ENCODE measurements at regions not wholly inside any gene's neighbourhood (a gene's known extent, or its start where the extent isn't known, plus 50 kb on each side); places are given as distances from the start of the nearest gene placed in this dataset.

DNA sequence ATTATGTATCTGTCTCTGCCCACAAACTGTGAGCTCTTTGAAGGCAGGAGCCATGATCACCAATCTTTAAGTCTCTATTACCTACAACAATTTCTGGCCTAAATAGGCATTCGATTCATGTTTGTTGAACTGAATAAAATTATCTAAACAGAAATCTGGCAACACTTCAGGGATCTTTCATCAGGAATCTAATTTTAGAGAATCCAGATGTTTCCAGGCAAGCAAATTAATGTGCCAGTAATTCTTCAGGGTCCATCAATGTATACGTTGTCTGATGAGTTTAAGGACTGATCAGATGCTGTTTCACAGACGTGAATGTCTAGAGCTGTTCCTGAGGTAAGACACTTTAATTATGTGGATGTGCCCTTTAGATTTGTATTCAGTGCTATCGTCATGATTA lies 524.4 kb downstream of the PTPRC start:
- no peaks in the 10 kb centered on the region for H3K4me1 ChIP-seq
- no peak overlapping the region for H3K4me3 ChIP-seq (ENCODE audit: low read depth, low read length)
- TF ChIP-seq, protein P1, sequence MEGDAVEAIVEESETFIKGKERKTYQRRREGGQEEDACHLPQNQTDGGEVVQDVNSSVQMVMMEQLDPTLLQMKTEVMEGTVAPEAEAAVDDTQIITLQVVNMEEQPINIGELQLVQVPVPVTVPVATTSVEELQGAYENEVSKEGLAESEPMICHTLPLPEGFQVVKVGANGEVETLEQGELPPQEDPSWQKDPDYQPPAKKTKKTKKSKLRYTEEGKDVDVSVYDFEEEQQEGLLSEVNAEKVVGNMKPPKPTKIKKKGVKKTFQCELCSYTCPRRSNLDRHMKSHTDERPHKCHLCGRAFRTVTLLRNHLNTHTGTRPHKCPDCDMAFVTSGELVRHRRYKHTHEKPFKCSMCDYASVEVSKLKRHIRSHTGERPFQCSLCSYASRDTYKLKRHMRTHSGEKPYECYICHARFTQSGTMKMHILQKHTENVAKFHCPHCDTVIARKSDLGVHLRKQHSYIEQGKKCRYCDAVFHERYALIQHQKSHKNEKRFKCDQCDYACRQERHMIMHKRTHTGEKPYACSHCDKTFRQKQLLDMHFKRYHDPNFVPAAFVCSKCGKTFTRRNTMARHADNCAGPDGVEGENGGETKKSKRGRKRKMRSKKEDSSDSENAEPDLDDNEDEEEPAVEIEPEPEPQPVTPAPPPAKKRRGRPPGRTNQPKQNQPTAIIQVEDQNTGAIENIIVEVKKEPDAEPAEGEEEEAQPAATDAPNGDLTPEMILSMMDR (IDR thresholded peaks at IDR 0.05; ENCODE audit: insufficient read depth in 1 of 2, low read depth in 1 of 2, low read length in 1 of 2, severe bottlenecking in 1 of 2, unreplicated experiment in 1 of 2), result no peak
- POLR2A ChIA-PET, result no interaction called here
- Mint-ChIP-seq H3K36me3 (ENCODE audit: insufficient read depth, unreplicated experiment) (no peaks in the 10 kb centered on the region), H3K27me3 (ENCODE audit: insufficient read depth, unreplicated experiment) (peaks cover 5% of the 10 kb centered on the region), H3K4me1 (ENCODE audit: low read depth, unreplicated experiment) (no peaks in the 10 kb centered on the region), H3K4me3 (ENCODE audit: unreplicated experiment) (no peak overlapping the region), H3K27ac (ENCODE audit: unreplicated experiment) (no peak overlapping the region), H3K9me3 (ENCODE audit: unreplicated experiment) (no peaks in the 10 kb centered on the region)
- no peak for DNase-seq
- no TSS peak for BruUV-seq (replicated peaks)
- intact Hi-C loops (cut with micrococcal nuclease; ENCODE audit: unreplicated experiment), result no loop called here
- CTCF ChIA-PET, result no interaction called here
- no peaks in the 10 kb centered on the region for H3K9me3 ChIP-seq
- H3K27me3 ChIP-seq (replicated peaks; ENCODE audit: control insufficient read depth, insufficient read depth, low read length), result no peaks in the 10 kb centered on the region
- H3K36me3 ChIP-seq (ENCODE audit: control insufficient read depth, insufficient read depth, low read length), result no peaks in the 10 kb centered on the region

- Mint-ChIP-seq H3K27ac (ENCODE audit: unreplicated experiment) (no peak overlapping the region), H3K27me3 (ENCODE audit: insufficient read depth, unreplicated experiment) (peaks cover 5% of the 10 kb centered on the region), H3K9me3 (ENCODE audit: unreplicated experiment) (no peaks in the 10 kb centered on the region), H3K4me1 (ENCODE audit: low read depth, unreplicated experiment) (no peaks in the 10 kb centered on the region), H3K36me3 (ENCODE audit: insufficient read depth, unreplicated experiment) (no peaks in the 10 kb centered on the region), H3K4me3 (ENCODE audit: unreplicated experiment) (no peak overlapping the region)
- Histone ChIP-seq H3K4me1 (no peaks in the 10 kb centered on the region), H3K36me3 (ENCODE audit: control insufficient read depth, insufficient read depth, low read length) (no peaks in the 10 kb centered on the region), H3K4me3 (ENCODE audit: low read depth, low read length) (no peak overlapping the region), H3K9me3 (no peaks in the 10 kb centered on the region), H3K27me3 (replicated peaks; ENCODE audit: control insufficient read depth, insufficient read depth, low read length) (no peaks in the 10 kb centered on the region)
- CTCF ChIA-PET, result no interaction called here
- TF ChIP-seq, protein P1 (IDR thresholded peaks at IDR 0.05; ENCODE audit: insufficient read depth in 1 of 2, low read depth in 1 of 2, low read length in 1 of 2, severe bottlenecking in 1 of 2, unreplicated experiment in 1 of 2), result no peak
- intact Hi-C loops (cut with micrococcal nuclease; ENCODE audit: unreplicated experiment), result no loop called here
- DNase-seq, result no peak
- BruUV-seq (replicated peaks), result no TSS peak
- POLR2A ChIA-PET, result no interaction called here
Observed at GRCh38 chr1:199163670-199164069, 524.8 kb downstream of the PTPRC start.

DNA sequence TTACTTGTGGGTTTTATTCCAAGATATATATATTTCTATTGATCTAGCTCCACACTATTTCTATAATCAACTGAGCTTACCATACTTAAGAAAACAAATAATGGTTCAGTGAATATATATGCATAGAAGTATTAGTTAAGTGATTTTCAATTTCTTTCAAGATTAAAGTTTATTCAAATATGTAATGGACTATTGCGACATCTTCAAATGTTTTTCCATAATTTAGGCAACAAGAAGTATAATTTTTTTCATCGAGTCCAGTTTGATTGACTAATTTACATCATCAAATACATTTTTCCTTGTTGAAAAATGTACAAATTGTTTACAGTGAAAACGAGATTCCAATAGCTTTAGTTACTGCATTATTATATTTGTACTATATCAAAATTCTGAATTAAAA lies 528.6 kb downstream of the PTPRC start:
- Mint-ChIP-seq H3K4me3 (ENCODE audit: unreplicated experiment) (no peak overlapping the region), H3K36me3 (ENCODE audit: insufficient read depth, unreplicated experiment) (no peaks in the 10 kb centered on the region), H3K4me1 (ENCODE audit: low read depth, unreplicated experiment) (no peaks in the 10 kb centered on the region), H3K27me3 (ENCODE audit: insufficient read depth, unreplicated experiment) (no peaks in the 10 kb centered on the region), H3K27ac (ENCODE audit: unreplicated experiment) (no peak overlapping the region), H3K9me3 (ENCODE audit: unreplicated experiment) (no peaks in the 10 kb centered on the region)
- no peaks in the 10 kb centered on the region for H3K9me3 ChIP-seq
- no peak for DNase-seq
- TF ChIP-seq, protein P1 (IDR thresholded peaks at IDR 0.05; ENCODE audit: insufficient read depth in 1 of 2, low read depth in 1 of 2, low read length in 1 of 2, severe bottlenecking in 1 of 2, unreplicated experiment in 1 of 2), result no peak
- H3K27me3 ChIP-seq (replicated peaks; ENCODE audit: control insufficient read depth, insufficient read depth, low read length), result no peaks in the 10 kb centered on the region
- intact Hi-C loops (cut with micrococcal nuclease; ENCODE audit: unreplicated experiment), result no loop called here
- no peaks in the 10 kb centered on the region for H3K4me1 ChIP-seq
- ChIA-PET POLR2A (no interaction called here), CTCF (no interaction called here)
- no peak overlapping the region for H3K4me3 ChIP-seq (ENCODE audit: low read depth, low read length)
- H3K36me3 ChIP-seq (ENCODE audit: control insufficient read depth, insufficient read depth, low read length), result no peaks in the 10 kb centered on the region
- no TSS peak for BruUV-seq (replicated peaks)

Data from Caco-2 (cell line).